GM18909 (cell line): ENCODE measurements at regions not wholly inside any gene's neighbourhood (a gene's known extent, or its start where the extent isn't known, plus 50 kb on each side); places are given as distances from the start of the nearest gene placed in this dataset.

Source experiments
- ATAC-seq: cut with Tn5 transposase; IDR thresholded peaks from one replicate; pipeline ENCODE4 v1.9.1; 2021; ENCODE audit warnings: mild to moderate bottlenecking; ENCODE audit not compliant: unreplicated experiment, poor library complexity

- no peak for ATAC-seq
These were observed 96.8 kb upstream of the KLF12 start for GRCh38 chr13:74230984-74231501.

- no peak for ATAC-seq
These were observed 95.0 kb upstream of the KLF12 start for GRCh38 chr13:74229242-74229641.

GRCh38 chr13:74227476-74228158 lies 93.4 kb upstream of the KLF12 start:
- ATAC-seq = no peak

- ATAC-seq = no peak
These were observed 92.7 kb upstream of the KLF12 start for GRCh38 chr13:74226791-74227475.

GRCh38 chr13:74221752-74222151 lies 87.5 kb upstream of the KLF12 start:
- no peak for ATAC-seq

GRCh38 chr13:74219566-74219965 lies 85.4 kb upstream of the KLF12 start:
- no peak for ATAC-seq

- ATAC-seq = no peak
These were observed 84.1 kb upstream of the KLF12 start for GRCh38 chr13:74218291-74218690.

- no peak for ATAC-seq
These were observed 83.6 kb upstream of the KLF12 start for GRCh38 chr13:74217811-74218210.

GRCh38 chr13:74215420-74215819 lies 81.2 kb upstream of the KLF12 start:
- no peak for ATAC-seq

GRCh38 chr13:74214321-74214720 lies 80.1 kb upstream of the KLF12 start:
- ATAC-seq = no peak

- ATAC-seq = no peak
These were observed 76.6 kb upstream of the KLF12 start for GRCh38 chr13:74210693-74211393.

- ATAC-seq = no peak
These were observed 72.7 kb upstream of the KLF12 start for GRCh38 chr13:74206855-74207254.

GRCh38 chr13:74206061-74206561 lies 71.9 kb upstream of the KLF12 start:
- ATAC-seq = no peak

GRCh38 chr13:74205313-74205690 lies 71.1 kb upstream of the KLF12 start:
- ATAC-seq = no peak

- ATAC-seq = no peak
These were observed 70.6 kb upstream of the KLF12 start for GRCh38 chr13:74204602-74205312.

- no peak for ATAC-seq
These were observed 69.4 kb upstream of the KLF12 start for GRCh38 chr13:74203576-74203975.

- ATAC-seq = no peak
These were observed 68.1 kb upstream of the KLF12 start for GRCh38 chr13:74202129-74202813.

GRCh38 chr13:74201530-74201929 lies 67.3 kb upstream of the KLF12 start:
- ATAC-seq = no peak

GRCh38 chr13:74200081-74200480 lies 65.9 kb upstream of the KLF12 start:
- ATAC-seq = no peak
